Fibroblast of skin of right quadriceps (primary cell): ENCODE measurements at regions not wholly inside any gene's neighbourhood (a gene's known extent, or its start where the extent isn't known, plus 50 kb on each side); places are given as distances from the start of the nearest gene placed in this dataset.
"Not testable (repeated sequence)": the region's sequence is repeated elsewhere in the genome, so short reads cannot be mapped to it uniquely, and the experiment has no call there.

Experiments
- DNase-seq: peaks from one replicate; pipeline ENCODE4 v3.0.0-alpha.2; 2013

DNA sequence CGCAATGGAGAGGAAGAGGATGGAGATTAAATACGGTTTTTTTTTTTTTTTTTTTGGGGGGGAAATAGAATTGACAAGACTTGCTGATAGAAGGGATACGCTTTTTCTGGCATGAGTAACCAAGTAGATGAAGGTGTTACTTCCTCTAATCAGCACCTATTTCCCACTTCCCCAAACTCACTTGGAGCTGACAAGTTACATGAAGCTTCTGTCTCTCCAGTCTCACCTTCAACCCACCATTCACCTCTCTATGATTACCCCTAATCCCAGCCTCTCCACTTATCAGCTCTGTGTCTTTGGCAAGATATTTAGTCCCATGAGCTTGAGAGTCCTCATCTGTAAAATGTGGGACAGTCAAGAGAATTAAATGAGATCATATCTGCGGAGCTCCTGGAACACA lies 185.9 kb upstream of the HS3ST3A1 start:
- DNase-seq: no peak

DNA sequence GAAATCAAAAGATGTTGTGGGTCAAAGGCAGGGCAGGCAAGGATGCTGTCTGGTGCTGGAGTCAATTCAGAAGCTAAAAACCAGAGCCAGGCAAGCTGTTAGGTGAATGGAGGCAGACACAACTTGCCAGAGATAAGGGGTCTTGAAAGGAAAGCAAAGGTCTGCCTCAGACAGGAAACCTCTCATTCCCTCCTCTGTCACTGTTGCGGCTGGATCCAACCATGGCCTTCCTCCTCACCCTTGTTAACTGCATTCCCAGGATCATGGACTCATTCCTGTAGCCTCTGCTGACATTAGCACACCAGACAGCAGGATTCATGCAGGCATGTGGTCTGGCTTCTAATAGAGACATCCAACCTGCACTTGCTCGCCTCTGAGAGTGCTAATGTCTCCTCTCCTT lies 186.7 kb upstream of the HS3ST3A1 start:
- DNase-seq: no peak

- peak; percentile 17 for DNase-seq
Measured at GRCh38 chr17:13792314-13792713, 190.6 kb upstream of the HS3ST3A1 start.

- no peak for DNase-seq
Measured at GRCh38 chr17:13793951-13794350, 192.2 kb upstream of the HS3ST3A1 start.

DNA sequence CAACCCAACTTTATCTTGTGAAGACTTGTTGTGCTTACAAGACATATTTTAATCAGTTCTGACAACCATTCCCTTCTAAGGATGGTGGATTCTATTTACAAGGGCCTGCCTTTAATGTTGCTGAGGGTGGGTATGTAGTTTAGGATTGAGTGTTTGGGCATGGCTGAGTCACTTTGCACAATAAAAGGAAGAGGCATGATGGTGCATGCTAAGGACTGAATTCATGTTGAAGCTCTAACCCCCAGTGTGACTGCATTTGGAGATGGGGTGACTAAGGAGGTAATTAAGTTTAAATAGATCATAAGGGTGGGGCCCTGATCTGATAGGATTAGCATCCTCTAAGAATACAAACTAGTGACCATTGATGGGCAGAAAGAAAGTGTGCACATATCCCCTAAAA lies 196.1 kb upstream of the HS3ST3A1 start:
- DNase-seq: no peak

GRCh38 chr17:13806092-13806491 lies 204.4 kb upstream of the HS3ST3A1 start:
- DNase-seq: no peak

- no peak for DNase-seq
Measured at GRCh38 chr17:13807103-13807502, 205.4 kb upstream of the HS3ST3A1 start.

DNA sequence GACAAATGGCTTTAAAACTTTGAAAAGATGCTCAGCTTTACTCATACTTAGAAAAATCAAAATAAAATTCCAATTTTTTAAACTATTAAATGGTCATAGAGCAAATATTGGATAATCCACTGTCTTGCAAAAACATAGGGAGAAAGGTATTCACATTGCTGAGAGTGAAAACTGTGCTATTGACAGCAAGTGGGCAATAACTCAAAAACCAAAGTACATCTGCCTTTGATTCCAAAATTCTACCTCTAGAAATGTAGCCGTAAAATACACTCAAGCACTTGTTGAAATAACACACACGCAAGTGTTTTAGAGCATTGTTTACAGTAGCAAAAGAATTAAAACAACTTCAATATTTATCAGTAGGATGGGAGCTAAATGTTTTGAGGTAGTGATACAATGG lies 210.6 kb upstream of the HS3ST3A1 start:
- no peak for DNase-seq

DNA sequence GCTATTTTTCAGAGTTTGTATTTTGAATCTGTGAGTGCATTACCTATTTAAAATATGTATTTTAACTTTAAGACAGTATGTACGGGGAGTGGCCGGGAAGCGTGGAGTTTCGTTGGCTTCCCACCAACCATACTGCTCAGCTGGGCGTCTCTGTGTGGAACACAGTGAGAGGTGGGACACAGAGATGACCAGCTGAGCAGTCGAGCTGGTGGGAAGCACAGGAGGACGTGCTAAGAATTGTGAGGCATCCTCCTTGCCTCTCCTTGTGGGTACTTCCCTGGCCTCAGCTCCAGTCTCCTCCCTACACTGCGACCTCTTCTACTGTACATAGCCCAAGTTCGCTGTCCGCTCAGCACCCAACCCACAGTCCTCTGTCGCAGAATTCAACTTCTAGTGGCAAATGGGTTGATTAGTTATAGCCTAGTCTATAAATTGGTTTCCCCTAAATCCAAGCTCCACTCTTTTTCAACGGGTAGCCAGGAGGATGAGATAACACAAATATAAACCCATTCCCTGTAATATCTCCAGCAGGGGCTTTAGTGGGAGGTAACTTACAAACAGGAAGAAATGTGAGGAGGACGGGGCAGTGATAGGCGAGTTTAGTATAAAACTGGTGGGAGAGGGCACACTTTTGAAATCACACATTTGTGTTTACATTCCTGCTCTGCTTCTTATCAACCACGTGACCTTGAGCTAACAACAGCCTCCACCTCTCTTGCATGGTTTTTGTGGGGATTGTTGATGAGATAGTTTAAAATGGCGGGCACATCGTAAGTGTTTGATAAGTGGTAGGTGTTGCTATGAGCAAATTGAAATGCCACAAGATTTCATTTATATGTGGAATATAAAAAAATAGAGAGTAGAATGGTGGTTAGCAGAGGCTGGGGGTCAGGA lies 211.9 kb upstream of the HS3ST3A1 start:
- no peak for DNase-seq

DNA sequence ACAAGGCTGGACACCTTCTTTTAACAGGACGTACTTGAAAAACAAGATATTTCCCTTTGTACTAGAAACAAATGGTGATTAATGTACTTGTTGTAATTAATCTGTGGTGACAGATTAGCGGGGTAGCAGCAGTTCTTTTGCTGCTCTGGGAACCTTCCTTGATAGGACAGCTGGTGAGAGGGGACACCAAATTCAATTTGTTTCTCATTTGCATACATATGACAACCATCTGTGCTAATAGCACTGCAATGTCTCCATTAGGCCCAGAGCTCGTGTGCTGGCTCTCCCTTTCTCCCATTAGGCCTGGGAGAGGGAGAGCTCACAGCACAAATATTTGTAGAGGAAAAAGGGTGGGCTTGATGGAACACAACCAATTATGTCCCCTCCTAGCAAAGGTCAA lies 221.0 kb upstream of the HS3ST3A1 start:
- DNase-seq: no peak

DNA sequence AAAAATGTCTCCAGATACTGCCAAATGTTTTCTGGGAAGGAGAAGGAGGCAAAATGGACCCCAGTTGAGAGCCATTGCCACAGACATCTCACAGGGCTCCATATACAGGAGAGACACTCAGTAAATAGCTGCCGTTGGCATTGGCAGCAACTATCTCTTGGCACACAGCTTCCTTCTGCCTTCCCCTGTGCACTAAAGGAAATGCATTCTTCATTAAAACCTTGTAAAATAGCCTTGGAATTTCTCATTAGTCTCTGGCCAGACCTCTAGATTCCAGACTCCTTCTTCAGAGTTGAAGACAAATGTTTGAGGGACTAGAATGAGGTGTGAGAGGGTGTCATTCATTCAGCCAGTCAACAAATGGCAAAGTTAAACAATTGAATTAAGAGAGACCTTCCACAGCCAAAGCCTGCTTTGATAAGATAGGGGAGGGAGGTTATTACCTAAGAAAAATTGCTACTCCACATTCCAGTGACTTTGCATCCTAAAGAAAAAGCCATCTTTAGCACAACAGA lies 223.9 kb upstream of the HS3ST3A1 start:
- no peak for DNase-seq

- DNase-seq: no peak
Measured at GRCh38 chr17:13827118-13827517, 225.4 kb upstream of the HS3ST3A1 start.

- no peak for DNase-seq
Measured at GRCh38 chr17:13833921-13834320, 232.2 kb upstream of the HS3ST3A1 start.

DNA sequence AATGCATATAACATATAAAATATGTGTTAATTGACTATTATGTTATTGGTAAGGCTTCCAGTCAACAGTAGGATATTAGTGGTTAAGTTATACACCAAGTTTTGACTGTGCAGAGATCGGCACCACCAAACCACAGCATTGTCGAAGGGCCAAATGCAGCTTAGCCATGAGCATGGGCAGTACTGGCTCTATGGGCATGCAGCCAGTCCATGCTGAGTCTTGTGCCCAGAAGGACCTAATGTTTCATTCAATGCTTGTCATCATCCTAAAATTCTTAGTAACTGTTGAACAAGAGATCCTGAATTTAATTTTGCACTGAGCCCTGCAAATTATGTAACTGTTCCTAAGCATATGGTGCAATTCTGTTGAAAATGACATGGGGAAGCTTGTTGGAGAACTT lies 233.4 kb upstream of the HS3ST3A1 start:
- no peak for DNase-seq

GRCh38 chr17:13837417-13837816 lies 231.9 kb upstream of the COX10 start:
- no peak for DNase-seq

DNA sequence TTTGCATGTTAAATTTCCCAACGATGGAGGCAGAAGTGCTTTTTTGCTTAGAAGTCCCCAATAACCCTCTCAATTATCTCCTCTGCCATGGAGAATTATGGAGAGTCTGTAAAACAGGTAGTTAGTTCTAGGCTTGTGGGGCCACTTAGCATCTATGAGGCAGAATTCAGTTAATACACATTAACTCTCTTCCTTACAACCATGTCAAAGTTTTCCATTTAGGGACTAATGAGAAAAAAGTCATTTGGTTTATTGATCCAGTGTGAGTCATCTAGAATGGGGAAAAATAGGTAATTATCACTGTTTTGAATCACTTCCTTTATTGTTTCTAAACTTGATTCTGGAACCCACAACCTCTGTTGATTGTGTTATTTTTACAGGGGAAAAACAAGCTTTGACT lies 229.1 kb upstream of the COX10 start:
- no peak for DNase-seq

- DNase-seq: peak; percentile 49
Measured at GRCh38 chr17:13843862-13844635, 225.3 kb upstream of the COX10 start.

DNA sequence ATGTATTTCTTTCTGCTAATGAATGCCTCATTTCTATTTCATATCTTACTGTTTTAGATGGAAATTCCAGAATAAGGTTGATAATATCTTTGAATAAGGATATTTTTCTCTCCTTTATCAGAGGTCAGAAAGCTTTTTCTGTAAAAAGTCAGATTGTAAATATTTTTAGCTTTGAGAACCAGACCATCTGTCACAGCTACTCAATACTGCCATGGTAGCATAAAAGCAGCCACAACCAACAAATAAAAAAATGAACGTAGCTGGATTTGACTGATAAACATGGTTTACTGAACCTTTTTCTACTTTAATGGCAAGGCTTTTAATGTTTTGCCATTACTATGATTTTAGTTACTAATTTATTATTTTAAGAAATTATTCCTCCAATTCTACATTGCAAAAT lies 217.4 kb upstream of the COX10 start:
- DNase-seq: no peak

GRCh38 chr17:13855730-13856129 lies 213.6 kb upstream of the COX10 start:
- DNase-seq: not testable (repeated sequence)

- no peak for DNase-seq
Measured at GRCh38 chr17:13862346-13862745, 207.0 kb upstream of the COX10 start.

DNA sequence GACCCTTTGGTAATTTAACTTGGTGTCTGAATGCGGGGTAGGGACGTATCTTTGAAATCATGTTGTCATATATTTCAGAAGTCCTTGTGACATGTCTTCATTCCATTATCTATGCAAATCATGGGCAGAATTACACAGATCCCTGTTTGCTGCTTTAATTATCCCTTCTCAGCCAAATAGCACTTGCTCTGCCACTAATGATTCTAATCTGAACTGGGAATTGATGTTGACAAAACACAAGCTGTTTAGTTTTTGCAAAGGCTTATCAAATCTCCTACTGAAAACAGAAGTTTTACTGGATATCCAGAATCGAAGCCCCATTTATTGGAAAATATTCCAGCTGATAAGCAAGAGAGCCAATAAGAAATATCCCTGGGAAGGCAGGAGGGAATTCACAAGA lies 205.9 kb upstream of the COX10 start:
- DNase-seq: no peak

GRCh38 chr17:13864521-13864920 lies 204.8 kb upstream of the COX10 start:
- peak; percentile 77 for DNase-seq

- DNase-seq: no peak
Measured at GRCh38 chr17:13865650-13866049, 203.7 kb upstream of the COX10 start.

- no peak for DNase-seq
Measured at GRCh38 chr17:13869331-13869940, 199.9 kb upstream of the COX10 start.
